BJ (cell line): ENCODE measurements at regions not wholly inside any gene's neighbourhood (a gene's known extent, or its start where the extent isn't known, plus 50 kb on each side); places are given as distances from the start of the nearest gene placed in this dataset.
"Not testable (repeated sequence)": the region's sequence is repeated elsewhere in the genome, so short reads cannot be mapped to it uniquely, and the experiment has no call there.

Experiments
- CTCF ChIA-PET: fragments of 350-600 bp; formaldehyde crosslinking; extraction: SDS; loops from one replicate; lab custom pipeline; 2021; ENCODE audit warnings: antibody characterized with exemption, inconsistent platforms; lab: Yijun Ruan, JAX
- POLR2A ChIA-PET: fragments of 300-600 bp; sonication (Branson Sonifier 250); formaldehyde crosslinking; extraction: SDS; loops from one replicate; lab custom pipeline; 2021; ENCODE audit warnings: antibody characterized with exemption; lab: Charles Lee
- DNase-seq: peaks from one replicate; pipeline ENCODE4 v3.0.0-alpha.2; 2011; ENCODE audit warnings: low read depth
- H3K27me3 ChIP-seq: 2 replicates; pipeline ENCODE4 v1.6.0; 2011; ENCODE audit warnings: low read length; ENCODE audit not compliant: control insufficient read depth, insufficient read depth
- H3K36me3 ChIP-seq: 2 replicates; pipeline ENCODE4 v1.5.1; 2011; ENCODE audit warnings: low read length; ENCODE audit not compliant: control insufficient read depth, insufficient read depth
- H3K4me3 ChIP-seq: 2 replicates; pipeline ENCODE4 v1.5.1; 2011; ENCODE audit warnings: low read depth, mild to moderate bottlenecking, control low read depth, low read length
- CTCF ChIP-seq: IDR thresholded peaks from 2 replicates; pipeline ENCODE4 v1.5.1; 2011; ENCODE audit warnings: low read depth, mild to moderate bottlenecking, control low read depth, inconsistent platforms, low read length, moderate library complexity; ENCODE audit not compliant: insufficient read depth

GRCh38 chr5:96193946-96194345, 232.3 kb upstream of the ELL2 start:
- ChIA-PET POLR2A (no interaction called here), CTCF (interaction anchor here (0.6 to 1.8 kb wide), 3 partner anchors 10 to 142 kb away, joined by 3 to 5 read pairs (median 4); no protein-coding TSS in a partner anchor)
- no peak overlapping the region for H3K4me3 ChIP-seq
- no peaks in the 10 kb centered on the region for H3K27me3 ChIP-seq
- TF ChIP-seq CTCF: no peak
- no peak for DNase-seq
- no peaks in the 10 kb centered on the region for H3K36me3 ChIP-seq

- ChIA-PET POLR2A (no interaction called here), CTCF (no interaction called here)
- TF ChIP-seq CTCF: no peak
- Histone ChIP-seq H3K27me3 (no peaks in the 10 kb centered on the region), H3K36me3 (no peaks in the 10 kb centered on the region), H3K4me3 (no peak overlapping the region)
- no peak for DNase-seq
These were observed 228.3 kb upstream of the ELL2 start for GRCh38 chr5:96189987-96190386.

- Histone ChIP-seq H3K4me3 (no peak overlapping the region), H3K27me3 (no peaks in the 10 kb centered on the region), H3K36me3 (no peaks in the 10 kb centered on the region)
- ChIA-PET POLR2A (no interaction called here), CTCF (no interaction called here)
- TF ChIP-seq CTCF: no peak
- DNase-seq: no peak
These were observed 227.6 kb upstream of the ELL2 start for GRCh38 chr5:96189028-96189826.

GRCh38 chr5:96187309-96188027, 225.8 kb upstream of the ELL2 start:
- CTCF ChIA-PET: interaction anchor here (1.9 kb wide), 1 partner anchor 14 kb away, joined by 4 read pairs; no protein-coding TSS in a partner anchor
- Histone ChIP-seq H3K36me3 (no peaks in the 10 kb centered on the region), H3K4me3 (no peak overlapping the region), H3K27me3 (no peaks in the 10 kb centered on the region)
- no peak for TF ChIP-seq CTCF
- POLR2A ChIA-PET: interaction anchor here (0.5 kb wide), 1 partner anchor 383 kb away, joined by 3 read pairs; no protein-coding TSS in a partner anchor
- DNase-seq: no peak

GRCh38 chr5:96184510-96184909, 222.9 kb upstream of the ELL2 start:
- DNase-seq, H3K27me3 ChIP-seq, POLR2A ChIA-PET, H3K4me3 ChIP-seq, H3K36me3 ChIP-seq: not testable (repeated sequence)
- CTCF ChIA-PET: interaction anchor here (1.6 kb wide), 1 partner anchor 11 kb away, joined by 3 read pairs; no protein-coding TSS in a partner anchor
